C4-2B (cell line): ENCODE measurements at regions not wholly inside any gene's neighbourhood (a gene's known extent, or its start where the extent isn't known, plus 50 kb on each side); places are given as distances from the start of the nearest gene placed in this dataset.

Source experiments
- CTCF ChIP-seq: fragments of 450-650 bp; conservative IDR thresholded peaks from 2 replicates; pipeline ENCODE4 v1.5.1; 2017; ENCODE audit warnings: mild to moderate bottlenecking
- ZFX ChIP-seq: fragments of 450-650 bp; IDR thresholded peaks from 2 replicates; pipeline ENCODE4 v1.6.1; 2017

- TF ChIP-seq CTCF: no peak
- no peak for TF ChIP-seq ZFX
Observed at GRCh38 chr9:115192835-115193525, 75.0 kb upstream of the TNC start.
